Neural crest cell (in vitro differentiated cells): ENCODE measurements at regions not wholly inside any gene's neighbourhood (a gene's known extent, or its start where the extent isn't known, plus 50 kb on each side); places are given as distances from the start of the nearest gene placed in this dataset.

Experiments used
- DNase-seq: peaks from one replicate; pipeline ENCODE4 v3.0.0; 2021; ENCODE audit warnings: low read depth, mixed read lengths, low spot score
- H3K27ac Mint-ChIP-seq: one replicate; pipeline ENCODE4 v1.8.0; 2021; ENCODE audit warnings: mild to moderate bottlenecking, mixed read lengths; ENCODE audit not compliant: unreplicated experiment
- H3K27me3 Mint-ChIP-seq: 2 replicates; pipeline ENCODE4 v1.8.0; 2021; ENCODE audit warnings: low read depth, mild to moderate bottlenecking, mixed read lengths
- H3K36me3 Mint-ChIP-seq: 2 replicates; pipeline ENCODE4 v1.8.0; 2021; ENCODE audit warnings: low read depth, mild to moderate bottlenecking, mixed read lengths
- H3K4me1 Mint-ChIP-seq: 2 replicates; pipeline ENCODE4 v1.8.0; 2021; ENCODE audit warnings: mixed read lengths
- H3K4me3 Mint-ChIP-seq: one replicate; pipeline ENCODE4 v1.8.0; 2021; ENCODE audit warnings: mild to moderate bottlenecking, mixed read lengths
- H3K9me3 Mint-ChIP-seq: 2 replicates; pipeline ENCODE4 v1.8.0; 2021; ENCODE audit warnings: mixed read lengths
- TF ChIP-seq, protein P1 (sequence below): fragments of 200-600 bp; sonication (generic); conservative IDR thresholded peaks from 2 replicates; pipeline ENCODE4 v1.5.0; 2021; ENCODE audit warnings: antibody characterized with exemption, mild to moderate bottlenecking

DNA sequence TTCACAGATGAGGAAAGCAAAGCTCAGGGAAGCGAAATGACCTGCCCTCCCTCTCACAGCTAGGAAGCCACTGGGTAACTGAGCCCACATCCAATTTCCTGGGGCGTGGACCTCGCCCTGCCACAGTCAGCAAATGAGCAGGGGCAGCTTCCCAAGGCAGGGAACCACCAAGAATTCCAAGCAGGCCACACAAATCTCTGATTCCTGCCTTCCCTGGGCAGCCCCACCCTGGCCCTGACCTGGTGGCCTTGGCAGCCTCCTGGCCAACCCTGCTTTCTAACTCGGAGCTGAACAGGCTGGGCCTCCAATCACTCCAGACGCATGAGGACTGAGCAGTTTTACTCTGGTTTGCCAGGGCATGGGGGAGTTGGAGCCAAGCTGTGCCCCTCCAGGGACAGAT is 203.7 kb upstream of the TLE3 start:
- Mint-ChIP-seq H3K36me3 (no peaks in the 10 kb centered on the region), H3K27me3 (no peaks in the 10 kb centered on the region), H3K27ac (no peak overlapping the region), H3K9me3 (peaks cover 4% of the 10 kb centered on the region), H3K4me1 (no peaks in the 10 kb centered on the region), H3K4me3 (no peak overlapping the region)
- TF ChIP-seq, protein P1, sequence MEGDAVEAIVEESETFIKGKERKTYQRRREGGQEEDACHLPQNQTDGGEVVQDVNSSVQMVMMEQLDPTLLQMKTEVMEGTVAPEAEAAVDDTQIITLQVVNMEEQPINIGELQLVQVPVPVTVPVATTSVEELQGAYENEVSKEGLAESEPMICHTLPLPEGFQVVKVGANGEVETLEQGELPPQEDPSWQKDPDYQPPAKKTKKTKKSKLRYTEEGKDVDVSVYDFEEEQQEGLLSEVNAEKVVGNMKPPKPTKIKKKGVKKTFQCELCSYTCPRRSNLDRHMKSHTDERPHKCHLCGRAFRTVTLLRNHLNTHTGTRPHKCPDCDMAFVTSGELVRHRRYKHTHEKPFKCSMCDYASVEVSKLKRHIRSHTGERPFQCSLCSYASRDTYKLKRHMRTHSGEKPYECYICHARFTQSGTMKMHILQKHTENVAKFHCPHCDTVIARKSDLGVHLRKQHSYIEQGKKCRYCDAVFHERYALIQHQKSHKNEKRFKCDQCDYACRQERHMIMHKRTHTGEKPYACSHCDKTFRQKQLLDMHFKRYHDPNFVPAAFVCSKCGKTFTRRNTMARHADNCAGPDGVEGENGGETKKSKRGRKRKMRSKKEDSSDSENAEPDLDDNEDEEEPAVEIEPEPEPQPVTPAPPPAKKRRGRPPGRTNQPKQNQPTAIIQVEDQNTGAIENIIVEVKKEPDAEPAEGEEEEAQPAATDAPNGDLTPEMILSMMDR, result no peak
- no peak for DNase-seq

DNA sequence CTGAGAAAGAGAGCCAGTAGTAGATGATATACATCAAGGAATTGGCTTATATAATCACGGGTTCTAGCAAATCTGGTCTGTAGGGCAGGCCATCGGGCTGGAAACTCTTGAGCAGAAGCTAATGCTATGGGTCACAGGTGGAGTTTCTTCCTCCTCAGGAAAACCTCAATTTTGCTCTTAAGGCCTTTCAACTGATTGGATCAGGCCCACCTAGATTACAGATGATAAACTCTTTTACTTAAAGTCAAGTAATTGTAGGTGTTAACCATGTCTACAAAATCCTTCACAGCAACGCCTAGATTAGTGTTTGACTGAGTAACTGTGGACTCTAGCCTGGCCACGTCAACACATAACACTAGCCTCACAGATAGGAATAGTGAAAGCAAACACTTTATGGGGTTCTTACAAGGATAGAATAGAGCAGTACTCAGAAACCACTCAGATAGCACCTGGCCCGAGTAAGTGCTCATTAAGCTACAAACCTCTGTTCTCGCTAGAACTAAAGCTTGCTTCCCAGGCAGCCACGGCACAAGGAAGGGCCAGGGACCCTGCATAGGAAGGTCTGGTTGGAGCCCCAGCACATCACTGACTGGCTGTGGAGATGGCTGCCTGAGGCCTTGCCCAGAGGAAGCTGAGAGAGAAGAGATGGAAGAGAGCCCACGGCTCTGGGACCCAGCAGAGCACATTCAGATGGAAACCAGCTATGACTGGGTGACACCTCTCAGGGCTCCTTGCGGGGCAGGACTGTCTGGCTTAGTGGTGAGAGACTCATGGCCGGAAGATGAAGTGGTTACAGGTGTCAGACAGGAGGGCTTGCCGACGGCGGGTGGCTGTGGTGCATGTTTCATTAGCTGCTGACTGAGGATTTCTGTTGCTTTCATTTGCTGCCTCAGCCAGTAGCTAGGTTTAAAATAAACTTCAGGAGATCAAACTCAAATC is 202.5 kb upstream of the TLE3 start:
- H3K4me3 Mint-ChIP-seq, result no peak overlapping the region
- no peaks in the 10 kb centered on the region for H3K36me3 Mint-ChIP-seq
- no peak overlapping the region for H3K27ac Mint-ChIP-seq
- no peak for DNase-seq
- H3K27me3 Mint-ChIP-seq, result no peaks in the 10 kb centered on the region
- TF ChIP-seq, protein P1, result no peak
- H3K9me3 Mint-ChIP-seq, result peaks cover 3% of the 10 kb centered on the region
- H3K4me1 Mint-ChIP-seq, result no peaks in the 10 kb centered on the region

DNA sequence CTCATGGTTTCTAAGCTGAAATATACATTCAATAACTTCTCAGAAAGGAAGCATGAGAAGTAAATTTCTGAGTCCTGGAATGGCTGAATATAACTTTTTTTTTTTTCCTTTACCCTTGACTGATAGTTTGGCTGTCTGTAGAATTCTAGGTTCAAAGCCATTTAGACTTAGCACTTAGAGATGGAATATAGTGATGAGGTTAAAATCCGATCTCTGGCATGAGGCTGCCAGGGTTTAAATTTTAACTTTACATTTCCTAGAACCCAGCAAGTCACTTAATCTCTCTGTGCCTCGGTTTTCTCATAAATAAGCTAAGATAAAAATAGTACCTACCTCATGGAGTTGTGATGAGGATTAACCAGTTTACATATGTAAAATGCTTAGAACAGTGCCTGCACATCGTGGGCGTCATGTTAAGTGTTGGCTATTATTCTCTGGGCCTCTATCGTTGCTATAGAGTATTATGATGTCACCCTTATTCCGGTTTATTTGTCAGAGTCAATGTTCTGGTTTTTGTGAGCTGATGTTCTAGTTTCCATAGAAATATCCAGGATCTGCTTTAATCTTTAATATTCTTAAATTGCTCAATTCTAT is 199.8 kb upstream of the TLE3 start:
- Mint-ChIP-seq H3K9me3 (no peaks in the 10 kb centered on the region), H3K4me3 (no peak overlapping the region), H3K36me3 (no peaks in the 10 kb centered on the region), H3K27me3 (no peaks in the 10 kb centered on the region), H3K4me1 (no peaks in the 10 kb centered on the region), H3K27ac (no peak overlapping the region)
- TF ChIP-seq, protein P1, result no peak
- no peak for DNase-seq

DNA sequence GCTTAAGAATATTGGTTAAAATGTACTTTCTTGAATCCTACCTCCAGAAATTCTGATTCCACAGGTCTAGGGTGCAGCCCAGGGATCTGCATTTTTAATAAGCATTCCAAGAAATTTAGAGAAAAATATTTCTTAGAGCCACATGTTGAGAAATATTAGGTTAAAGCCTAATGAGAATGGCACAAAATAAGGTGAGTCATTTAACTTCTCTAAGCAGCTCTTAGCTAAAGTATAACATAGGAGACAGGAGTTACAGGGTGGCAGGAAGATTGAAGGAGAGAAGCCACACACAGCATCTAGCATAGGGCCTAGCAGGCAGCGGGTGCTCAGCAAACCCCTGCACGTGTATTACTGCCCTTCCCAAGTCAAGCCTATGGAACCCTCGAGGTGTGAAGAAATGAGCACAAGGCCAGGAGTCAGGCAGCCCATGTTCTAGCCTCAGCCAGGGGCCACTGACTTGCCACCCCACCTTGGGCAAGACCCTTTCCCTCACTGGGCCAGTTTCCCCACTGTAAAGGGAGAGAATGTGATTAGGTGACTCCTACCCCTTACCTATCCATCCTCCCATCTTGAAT is 197.1 kb upstream of the TLE3 start:
- DNase-seq, result no peak
- TF ChIP-seq, protein P1, result no peak
- no peak overlapping the region for H3K27ac Mint-ChIP-seq
- H3K27me3 Mint-ChIP-seq, result no peaks in the 10 kb centered on the region
- H3K4me1 Mint-ChIP-seq, result peaks cover 6% of the 10 kb centered on the region
- no peaks in the 10 kb centered on the region for H3K36me3 Mint-ChIP-seq
- no peak overlapping the region for H3K4me3 Mint-ChIP-seq
- H3K9me3 Mint-ChIP-seq, result no peaks in the 10 kb centered on the region

DNA sequence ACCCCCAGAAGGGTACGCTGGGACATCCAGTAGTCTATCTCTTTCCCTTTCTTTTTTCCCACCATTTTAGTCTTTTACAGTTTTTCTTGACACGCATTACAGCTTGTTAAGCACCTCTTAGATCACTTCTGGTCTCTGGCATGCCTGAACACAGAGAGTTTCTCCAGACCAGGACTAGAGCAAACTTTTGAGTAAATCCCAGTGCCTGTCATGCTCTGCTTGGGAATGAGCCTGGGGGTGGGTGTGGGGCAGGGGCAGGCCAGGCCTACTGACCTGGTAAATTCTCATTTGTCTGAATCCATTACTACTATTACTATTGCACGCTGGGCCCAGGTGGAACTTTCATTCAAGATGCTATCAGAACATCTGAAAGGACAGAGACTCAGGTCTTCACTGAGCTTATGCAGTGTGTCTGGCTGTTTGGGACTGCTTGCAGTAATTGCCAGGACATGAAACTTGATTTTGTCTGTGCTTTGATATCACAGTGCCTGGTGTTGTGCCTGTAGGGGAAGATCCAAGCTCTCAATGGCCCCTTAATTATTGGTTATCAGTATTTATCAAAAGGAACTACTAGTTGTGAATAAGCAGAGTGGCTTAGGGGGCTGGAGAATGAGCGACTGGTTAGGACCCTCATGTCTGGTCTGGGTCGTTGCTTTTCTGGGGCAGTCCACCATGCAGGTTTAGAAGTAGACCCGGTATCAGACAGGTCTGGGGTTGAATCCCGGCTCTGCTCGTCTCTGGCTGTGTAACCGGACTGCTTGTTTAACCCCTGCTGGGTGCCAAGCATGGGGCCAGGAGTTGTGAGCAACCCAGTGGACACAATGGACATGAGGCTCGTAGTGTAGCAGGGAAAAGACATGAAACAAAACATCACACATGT is 196.1 kb upstream of the TLE3 start:
- H3K27ac Mint-ChIP-seq, result no peak overlapping the region
- no peak overlapping the region for H3K4me3 Mint-ChIP-seq
- H3K9me3 Mint-ChIP-seq, result no peaks in the 10 kb centered on the region
- H3K27me3 Mint-ChIP-seq, result no peaks in the 10 kb centered on the region
- TF ChIP-seq, protein P1, result no peak
- peaks cover 6% of the 10 kb centered on the region for H3K4me1 Mint-ChIP-seq
- H3K36me3 Mint-ChIP-seq, result no peaks in the 10 kb centered on the region
- no peak for DNase-seq
